Smooth muscle cell (in vitro differentiated cells): ENCODE measurements at regions not wholly inside any gene's neighbourhood (a gene's known extent, or its start where the extent isn't known, plus 50 kb on each side); places are given as distances from the start of the nearest gene placed in this dataset.
"Not testable (repeated sequence)": the region's sequence is repeated elsewhere in the genome, so short reads cannot be mapped to it uniquely, and the experiment has no call there.

Source experiments
- DNase-seq: peaks from one replicate; lab custom pipeline; 2025; ENCODE audit not compliant: unreplicated experiment; lab: John Stamatoyannopoulos, UW
- H2AFZ ChIP-seq: fragments of 200-600 bp; sonication (generic); 2 replicates; pipeline ENCODE4 v1.6.0; 2016; ENCODE audit warnings: antibody characterized with exemption, low read depth, mild to moderate bottlenecking
- H3F3A ChIP-seq: fragments of 200-600 bp; sonication (generic); 2 replicates; pipeline ENCODE4 v1.6.0; 2017; ENCODE audit warnings: antibody characterized with exemption, low read depth
- H3K27ac ChIP-seq: fragments of 200-600 bp; sonication (generic); 2 replicates; pipeline ENCODE4 v1.5.1; 2016; ENCODE audit warnings: low read depth, mild to moderate bottlenecking
- H3K27me3 ChIP-seq: fragments of 200-600 bp; sonication (generic); 2 replicates; pipeline ENCODE4 v1.6.1; 2016; ENCODE audit warnings: low read depth, mild to moderate bottlenecking
- H3K36me3 ChIP-seq: fragments of 200-600 bp; sonication (generic); 2 replicates; pipeline ENCODE4 v1.5.1; 2016; ENCODE audit warnings: low read depth
- H3K4me1 ChIP-seq: fragments of 200-600 bp; sonication (generic); 2 replicates; pipeline ENCODE4 v1.5.1; 2016; ENCODE audit warnings: low read depth
- H3K4me2 ChIP-seq: fragments of 200-600 bp; sonication (generic); 2 replicates; pipeline ENCODE4 v1.6.0; 2016; ENCODE audit warnings: mild to moderate bottlenecking
- H3K4me3 ChIP-seq: fragments of 200-600 bp; sonication (generic); 2 replicates; pipeline ENCODE4 v1.5.1; 2016; ENCODE audit warnings: mild to moderate bottlenecking
- H3K79me2 ChIP-seq: fragments of 200-600 bp; sonication (generic); 2 replicates; pipeline ENCODE4 v1.6.0; 2016; ENCODE audit warnings: low read depth, mild to moderate bottlenecking
- H3K9ac ChIP-seq: fragments of 200-600 bp; sonication (generic); 2 replicates; pipeline ENCODE4 v1.6.0; 2016; ENCODE audit warnings: low read depth
- H3K9me3 ChIP-seq: fragments of 200-600 bp; sonication (generic); replicated peaks from 2 replicates; pipeline ENCODE4 v1.5.1; 2016; ENCODE audit warnings: low read depth
- H4K20me1 ChIP-seq: fragments of 200-600 bp; sonication (generic); 2 replicates; pipeline ENCODE4 v1.6.0; 2016; ENCODE audit warnings: low read depth
- CTCF ChIP-seq: fragments of 200-600 bp; sonication (generic); IDR thresholded peaks from 2 replicates; pipeline ENCODE4 v1.5.1; 2017; ENCODE audit warnings: borderline replicate concordance, mild to moderate bottlenecking, antibody characterized with exemption; ENCODE audit not compliant: insufficient read depth, poor library complexity, severe bottlenecking
- WGBS: methylation state at CpG from one replicate; pipeline ENCODE4 v1.1.7; 2016; ENCODE audit warnings: low lambda C conversion rate; 5-methylcytosine and 5-hydroxymethylcytosine counted together

GRCh38 chr6:94713446-94713845 is 863.9 kb upstream of the MANEA start:
- peaks cover 5% of the 10 kb centered on the region for H3K4me1 ChIP-seq

GRCh38 chr6:94698773-94699172 is 878.6 kb upstream of the MANEA start:
- Histone ChIP-seq H4K20me1 (no peaks in the 10 kb centered on the region), H3K4me2 (no peak overlapping the region), H3K4me3 (no peak overlapping the region), H3K9ac (no peak overlapping the region), H3K9me3 (no peaks in the 10 kb centered on the region), H3K27me3 (no peaks in the 10 kb centered on the region), H2AFZ (no peak overlapping the region), H3K36me3 (no peaks in the 10 kb centered on the region), H3K27ac (no peak overlapping the region), H3F3A (no peaks in the 10 kb centered on the region), H3K79me2 (no peaks in the 10 kb centered on the region), H3K4me1 (no peaks in the 10 kb centered on the region)
- DNase-seq: no peak
- 85% methylated on average over 1 of the region's 1 CpG for WGBS
- TF ChIP-seq CTCF: no peak

More at GRCh38 chr6:94713446-94713845, 863.9 kb upstream of the MANEA start:
- Histone ChIP-seq H3K27ac (no peak overlapping the region), H3K27me3 (no peaks in the 10 kb centered on the region), H2AFZ (no peak overlapping the region), H3K4me3 (no peak overlapping the region), H3K4me2 (no peak overlapping the region), H3K9me3 (no peaks in the 10 kb centered on the region), H3K36me3 (no peaks in the 10 kb centered on the region), H4K20me1 (no peaks in the 10 kb centered on the region), H3K9ac (no peak overlapping the region), H3F3A (no peaks in the 10 kb centered on the region), H3K79me2 (no peaks in the 10 kb centered on the region)
- no peak for DNase-seq
- no peak for TF ChIP-seq CTCF
- 39% methylated on average over 1 of the region's 1 CpG for WGBS

GRCh38 chr6:94687255-94687654 is 890.1 kb upstream of the MANEA start:
- not testable (repeated sequence) for H3K79me2 ChIP-seq, H3K9me3 ChIP-seq, H3K4me2 ChIP-seq, H3K4me1 ChIP-seq, H3K9ac ChIP-seq, H3K4me3 ChIP-seq, H3K27me3 ChIP-seq, DNase-seq, H4K20me1 ChIP-seq, H3K27ac ChIP-seq, H3K36me3 ChIP-seq, H2AFZ ChIP-seq, H3F3A ChIP-seq
- 96% methylated on average over 6 of the region's 6 CpGs for WGBS

GRCh38 chr6:94683409-94683808 is 893.9 kb upstream of the MANEA start:
- no peak overlapping the region for H2AFZ ChIP-seq
- H3K27me3 ChIP-seq: no peaks in the 10 kb centered on the region
- no peak overlapping the region for H3K27ac ChIP-seq

More at GRCh38 chr6:94683409-94683808, 893.9 kb upstream of the MANEA start:
- Histone ChIP-seq H3K36me3 (no peaks in the 10 kb centered on the region), H3K9ac (no peak overlapping the region), H3K4me1 (no peaks in the 10 kb centered on the region), H3K9me3 (no peaks in the 10 kb centered on the region), H3K4me2 (no peak overlapping the region), H4K20me1 (no peaks in the 10 kb centered on the region), H3K4me3 (no peak overlapping the region), H3F3A (no peaks in the 10 kb centered on the region), H3K79me2 (no peaks in the 10 kb centered on the region)
- no peak for TF ChIP-seq CTCF
- 87% methylated on average over 3 of the region's 3 CpGs for whole genome bisulfite sequencing
- DNase-seq: no peak
